Esophagus squamous epithelium (tissue), 5 donors: ENCODE measurements at regions not wholly inside any gene's neighbourhood (a gene's known extent, or its start where the extent isn't known, plus 50 kb on each side); places are given as distances from the start of the nearest gene placed in this dataset.
A peak's percentile ranks its signal among the peaks of the same experiment; 100 is the strongest.

Source experiments
- DNase-seq: peaks from one replicate; lab custom pipeline; 2025; lab: John Stamatoyannopoulos, UW
- H3K27ac ChIP-seq, 4 donors: fragments of 200-600 bp; sonication (generic); one replicate each; pipeline ENCODE4 v1.5.1; 2016 to 2019; ENCODE audit warnings: mild to moderate bottlenecking in 1 of 4
- H3K27me3 ChIP-seq, 4 donors: fragments of 200-600 bp; sonication (generic); 1 replicate in 3 of 4; 2 replicates in 1 of 4; pipeline versions ENCODE4 v1.5.1 to v1.6.0; 2017 to 2021; ENCODE audit warnings: antibody characterized with exemption in 1 of 4
- H3K36me3 ChIP-seq, 3 donors: fragments of 200-600 bp; sonication (generic); one replicate each; pipeline ENCODE4 v1.5.1; 2016 to 2019
- H3K4me1 ChIP-seq, 3 donors: fragments of 200-600 bp; sonication (generic); one replicate each; pipeline ENCODE4 v1.5.1; 2017 to 2019
- H3K4me3 ChIP-seq, 4 donors: fragments of 200-600 bp; sonication (generic); 1 replicate in 3 of 4; 2 replicates in 1 of 4; pipeline ENCODE4 v1.5.1; 2016 to 2019; ENCODE audit warnings: mild to moderate bottlenecking in 2 of 4, moderate library complexity in 1 of 4
- H3K9me3 ChIP-seq, 3 donors: fragments of 200-600 bp; sonication (generic); one replicate each; pipeline ENCODE4 v1.5.1; 2016 to 2019
- POLR2A ChIP-seq, 4 donors: fragments of 450-650 bp; IDR thresholded peaks; one replicate each; pipeline ENCODE4 v1.6.1; 2017; ENCODE audit warnings: antibody characterized with exemption in 4 of 4, mild to moderate bottlenecking in 4 of 4, moderate library complexity in 3 of 4
- WGBS, 2 donors: methylation state at CpG; one replicate each; pipeline ENCODE4 v1.1.5; 2018; 5-methylcytosine and 5-hydroxymethylcytosine counted together
- intact Hi-C: fragments of 100-400 bp; cut with DNase I; formaldehyde crosslinking; loops from one replicate; pipeline ENCODE4 v1.15.0; 2022
- TF ChIP-seq, protein P1 (sequence below), 6 experiments: fragments of 450-650 bp in 4 of 6; fragments of 200-600 bp in 2 of 6; sonication (generic) in 2 of 6; IDR thresholded peaks; one replicate each; pipeline ENCODE4 v1.5.1; 2016 to 2019; ENCODE audit warnings: antibody characterized with exemption in 6 of 6, mild to moderate bottlenecking in 4 of 6, moderate library complexity in 4 of 6
- donor health status: DM: yes; HTN: yes; CAD: no.

DNA sequence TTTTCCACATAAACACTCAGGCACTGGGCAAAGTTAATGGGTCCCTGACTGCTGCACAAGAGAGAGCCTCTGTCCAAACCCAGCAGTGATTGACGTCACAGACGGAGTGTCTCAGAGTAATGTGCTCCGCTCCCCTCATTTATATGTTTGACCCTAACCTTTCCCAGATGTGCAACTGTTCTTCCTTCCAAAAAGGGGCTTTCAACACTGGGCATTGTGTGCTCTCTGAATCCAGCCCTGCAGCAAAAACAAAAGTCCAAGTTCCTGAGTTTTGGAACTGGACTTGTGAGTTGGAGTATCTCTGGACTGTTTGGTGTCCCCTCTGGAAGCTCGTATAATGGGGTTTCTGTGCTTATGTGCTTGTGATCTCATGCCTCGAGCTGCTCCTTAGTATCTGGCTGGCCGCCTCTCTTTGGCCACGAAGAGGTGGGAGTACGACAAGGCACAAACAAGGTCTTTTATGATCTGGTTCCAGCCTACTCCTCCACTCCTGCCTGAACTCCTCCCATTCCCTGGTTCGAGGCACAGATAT is 76.4 kb upstream of the SMIM36 start:
- TF ChIP-seq, protein P1, sequence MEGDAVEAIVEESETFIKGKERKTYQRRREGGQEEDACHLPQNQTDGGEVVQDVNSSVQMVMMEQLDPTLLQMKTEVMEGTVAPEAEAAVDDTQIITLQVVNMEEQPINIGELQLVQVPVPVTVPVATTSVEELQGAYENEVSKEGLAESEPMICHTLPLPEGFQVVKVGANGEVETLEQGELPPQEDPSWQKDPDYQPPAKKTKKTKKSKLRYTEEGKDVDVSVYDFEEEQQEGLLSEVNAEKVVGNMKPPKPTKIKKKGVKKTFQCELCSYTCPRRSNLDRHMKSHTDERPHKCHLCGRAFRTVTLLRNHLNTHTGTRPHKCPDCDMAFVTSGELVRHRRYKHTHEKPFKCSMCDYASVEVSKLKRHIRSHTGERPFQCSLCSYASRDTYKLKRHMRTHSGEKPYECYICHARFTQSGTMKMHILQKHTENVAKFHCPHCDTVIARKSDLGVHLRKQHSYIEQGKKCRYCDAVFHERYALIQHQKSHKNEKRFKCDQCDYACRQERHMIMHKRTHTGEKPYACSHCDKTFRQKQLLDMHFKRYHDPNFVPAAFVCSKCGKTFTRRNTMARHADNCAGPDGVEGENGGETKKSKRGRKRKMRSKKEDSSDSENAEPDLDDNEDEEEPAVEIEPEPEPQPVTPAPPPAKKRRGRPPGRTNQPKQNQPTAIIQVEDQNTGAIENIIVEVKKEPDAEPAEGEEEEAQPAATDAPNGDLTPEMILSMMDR (IDR thresholded peaks at IDR 0.05), result no peak
- no peak for TF ChIP-seq POLR2A (IDR thresholded peaks at IDR 0.05)
- intact Hi-C loops, result no loop called here
- H3K27ac ChIP-seq, result peak overlapping the region; percentile 1 to 78 (median 64)
- H3K4me1 ChIP-seq, result peaks cover 6 to 43% (median 13%) of the 10 kb centered on the region in 3 donors
- H3K27me3 ChIP-seq, result no peaks in the 10 kb centered on the region
- no peaks in the 10 kb centered on the region for H3K9me3 ChIP-seq
- no peaks in the 10 kb centered on the region for H3K36me3 ChIP-seq
- 59 to 66% methylated on average over 9 of the region's 9 CpGs for WGBS, 2 donors
- no peak for DNase-seq
- H3K4me3 ChIP-seq, result peak overlapping the region in 1 of 4 donors; percentile 7

DNA sequence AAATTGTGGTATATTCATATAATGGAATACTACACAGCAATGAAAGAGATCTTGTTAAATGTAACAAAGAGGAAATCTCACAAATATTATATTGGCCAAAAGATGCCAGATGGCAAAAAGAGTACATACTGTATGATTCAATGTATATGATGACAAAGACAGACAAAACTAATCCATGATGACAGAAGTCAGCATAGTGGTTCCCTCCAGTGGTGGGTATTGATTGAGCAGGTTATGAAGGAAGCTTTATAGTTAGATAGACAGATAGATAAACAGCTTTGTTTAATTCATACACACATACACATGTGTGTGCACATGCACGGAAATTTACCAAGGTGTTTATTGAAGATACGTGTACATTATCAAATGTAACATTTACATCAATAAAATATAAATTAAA is 74.4 kb upstream of the SMIM36 start:
- no peaks in the 10 kb centered on the region for H3K27me3 ChIP-seq
- TF ChIP-seq, protein P1 (IDR thresholded peaks at IDR 0.05), result no peak
- no peak for TF ChIP-seq POLR2A (IDR thresholded peaks at IDR 0.05)
- no peaks in the 10 kb centered on the region for H3K9me3 ChIP-seq
- H3K4me3 ChIP-seq, result no peak overlapping the region
- H3K27ac ChIP-seq, result no peak overlapping the region
- DNase-seq, result no peak
- WGBS, 2 donors, result 89 to 94% methylated on average over 2 of the region's 2 CpGs
- H3K36me3 ChIP-seq, result no peaks in the 10 kb centered on the region
- H3K4me1 ChIP-seq, result peaks cover 6 to 43% (median 13%) of the 10 kb centered on the region in 3 donors
- intact Hi-C loops, result no loop called here

DNA sequence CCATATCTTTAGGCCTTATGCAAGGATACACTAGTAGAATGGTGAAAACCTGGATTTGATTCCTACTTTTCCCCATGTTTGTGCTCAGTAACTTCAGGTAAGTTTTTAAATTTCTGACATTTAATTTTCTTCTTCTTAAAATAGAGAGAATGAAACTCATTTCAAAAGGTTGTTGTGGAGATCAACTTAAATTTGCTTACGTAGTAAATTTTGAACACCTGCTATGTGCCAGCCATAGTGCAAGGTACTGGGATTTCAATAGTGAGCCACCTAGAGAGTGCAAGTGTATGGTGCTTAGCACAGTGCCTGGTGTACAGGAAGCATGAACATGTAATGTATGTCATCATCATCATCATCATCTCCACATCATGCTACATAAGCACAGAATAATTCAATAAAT is 73.6 kb upstream of the SMIM36 start:
- 80 to 96% methylated on average over 1 of the region's 1 CpG for WGBS, 2 donors
- intact Hi-C loops, result no loop called here
- TF ChIP-seq, protein P1 (IDR thresholded peaks at IDR 0.05), result no peak
- no peak for TF ChIP-seq POLR2A (IDR thresholded peaks at IDR 0.05)
- Histone ChIP-seq H3K27me3 (no peaks in the 10 kb centered on the region), H3K9me3 (no peaks in the 10 kb centered on the region), H3K4me3 (no peak overlapping the region), H3K36me3 (no peaks in the 10 kb centered on the region), H3K4me1 (peaks cover 6 to 43% (median 13%) of the 10 kb centered on the region in 3 donors), H3K27ac (peak overlapping the region in 1 of 4 donors; percentile 41)
- DNase-seq, result no peak

DNA sequence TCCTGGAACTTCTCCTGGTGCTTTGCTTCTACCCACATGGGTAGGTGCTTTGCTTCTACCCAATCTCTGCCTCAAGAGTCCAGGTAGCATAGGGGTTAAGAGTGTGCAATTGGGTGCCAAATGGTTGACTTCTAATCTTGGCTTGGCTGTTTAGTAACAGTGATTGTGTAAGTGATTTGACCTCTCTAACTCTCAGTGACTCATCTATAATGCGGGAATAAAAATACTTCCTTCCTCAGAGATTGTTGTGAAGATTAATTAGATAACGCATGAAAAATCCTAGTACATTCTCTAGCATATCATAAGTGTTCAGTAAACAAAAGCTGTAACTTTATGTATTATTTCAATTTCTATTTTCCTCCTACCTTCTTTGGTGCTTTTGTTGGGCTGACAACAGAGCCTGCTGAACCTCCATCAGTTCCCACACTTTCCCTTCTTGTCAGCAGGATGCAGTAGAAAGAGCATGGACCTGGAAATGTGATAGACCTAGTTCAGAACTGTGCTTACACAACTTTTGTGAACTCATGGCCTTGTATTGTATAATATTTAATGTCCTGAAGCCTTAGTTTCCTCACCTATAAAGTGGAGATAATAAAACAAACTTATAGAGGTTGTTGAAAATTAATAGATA is 72.9 kb upstream of the SMIM36 start:
- TF ChIP-seq, protein P1 (IDR thresholded peaks at IDR 0.05), result no peak
- TF ChIP-seq POLR2A (IDR thresholded peaks at IDR 0.05), result no peak
- Histone ChIP-seq H3K27ac (peak overlapping the region in 2 of 4 donors; percentile 10 to 41), H3K4me3 (no peak overlapping the region), H3K36me3 (no peaks in the 10 kb centered on the region), H3K4me1 (peaks cover 6 to 37% (median 13%) of the 10 kb centered on the region in 3 donors), H3K9me3 (no peaks in the 10 kb centered on the region), H3K27me3 (no peaks in the 10 kb centered on the region)
- intact Hi-C loops, result no loop called here
- 2 to 8% methylated on average over 2 of the region's 2 CpGs for WGBS, 2 donors
- DNase-seq, result no peak

GRCh38 chr17:55582897-55583296 is 71.6 kb upstream of the SMIM36 start:
- no peak overlapping the region for H3K4me3 ChIP-seq
- H3K4me1 ChIP-seq, result peaks cover 6 to 26% (median 7%) of the 10 kb centered on the region in 3 donors
- WGBS, 2 donors, result 81 to 84% methylated on average over 4 of the region's 4 CpGs
- intact Hi-C loops, result no loop called here
- H3K27me3 ChIP-seq, result no peaks in the 10 kb centered on the region
- TF ChIP-seq POLR2A (IDR thresholded peaks at IDR 0.05), result no peak
- TF ChIP-seq, protein P1 (IDR thresholded peaks at IDR 0.05), result no peak
- no peaks in the 10 kb centered on the region for H3K9me3 ChIP-seq
- H3K36me3 ChIP-seq, result no peaks in the 10 kb centered on the region
- H3K27ac ChIP-seq, result no peak overlapping the region
- DNase-seq, result no peak
